WERI-Rb-1 (cell line): ENCODE measurements at regions not wholly inside any gene's neighbourhood (a gene's known extent, or its start where the extent isn't known, plus 50 kb on each side); places are given as distances from the start of the nearest gene placed in this dataset.

Experiments used
- DNase-seq: peaks from one replicate; pipeline ENCODE4 v3.0.0-alpha.2; 2020
- H3K27ac ChIP-seq: fragments of 250-450 bp; sonication (Bioruptor Pico); 2 replicates; pipeline ENCODE4 v1.5.1; 2020; ENCODE audit warnings: mild to moderate bottlenecking, moderate library complexity
- H3K27me3 ChIP-seq: fragments of 250-450 bp; sonication (Bioruptor Pico); 2 replicates; pipeline ENCODE4 v1.5.1; 2021; ENCODE audit warnings: mild to moderate bottlenecking, low read depth, moderate library complexity; ENCODE audit not compliant: insufficient read depth, severe bottlenecking
- H3K36me3 ChIP-seq: fragments of 250-450 bp; sonication (Bioruptor Pico); 2 replicates; pipeline ENCODE4 v1.5.1; 2020; ENCODE audit warnings: mild to moderate bottlenecking, moderate library complexity
- H3K4me3 ChIP-seq: 2 replicates; pipeline ENCODE4 v1.5.1; 2011; ENCODE audit warnings: low read depth, mild to moderate bottlenecking, control low read depth, low read length
- H3K9me3 ChIP-seq: fragments of 250-450 bp; sonication (Bioruptor Pico); 2 replicates; pipeline ENCODE4 v1.5.1; 2021; ENCODE audit warnings: mild to moderate bottlenecking, moderate library complexity; ENCODE audit not compliant: severe bottlenecking
- CTCF ChIP-seq: IDR thresholded peaks from 2 replicates; pipeline ENCODE4 v1.5.1; 2011; ENCODE audit warnings: low read depth, mild to moderate bottlenecking, control low read depth, inconsistent platforms, low read length

- DNase-seq: no peak
- no peak overlapping the region for H3K27ac ChIP-seq
- no peak overlapping the region for H3K4me3 ChIP-seq
- no peaks in the 10 kb centered on the region for H3K27me3 ChIP-seq
- TF ChIP-seq CTCF: no peak
- H3K36me3 ChIP-seq: no peaks in the 10 kb centered on the region
- H3K9me3 ChIP-seq: peaks cover 5% of the 10 kb centered on the region
Observed at GRCh38 chr2:8402222-8402621, 279.6 kb upstream of the ID2 start.

DNA sequence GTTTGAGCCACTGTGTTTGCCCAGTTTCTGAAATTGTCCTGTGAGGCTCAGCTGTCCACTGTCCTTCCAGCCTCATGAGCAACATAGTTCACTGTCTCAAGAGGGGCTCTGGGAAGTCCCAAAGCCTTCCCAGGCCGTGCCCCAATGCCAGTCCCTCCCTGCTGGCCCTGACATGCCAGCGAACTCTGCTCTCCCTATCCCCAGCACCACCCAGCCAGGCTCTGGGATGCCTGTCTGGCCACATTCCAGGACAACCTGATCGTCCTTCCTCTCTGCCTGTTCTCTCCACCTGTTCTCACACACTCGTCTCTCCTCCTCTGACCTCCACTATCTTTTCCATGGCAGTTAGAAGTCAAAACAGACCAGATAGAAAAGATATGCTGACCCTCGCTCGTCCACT, 278.0 kb upstream of the ID2 start:
- Histone ChIP-seq H3K27me3 (no peaks in the 10 kb centered on the region), H3K36me3 (no peaks in the 10 kb centered on the region), H3K4me3 (no peak overlapping the region), H3K27ac (no peak overlapping the region), H3K9me3 (no peaks in the 10 kb centered on the region)
- TF ChIP-seq CTCF: no peak
- DNase-seq: no peak

DNA sequence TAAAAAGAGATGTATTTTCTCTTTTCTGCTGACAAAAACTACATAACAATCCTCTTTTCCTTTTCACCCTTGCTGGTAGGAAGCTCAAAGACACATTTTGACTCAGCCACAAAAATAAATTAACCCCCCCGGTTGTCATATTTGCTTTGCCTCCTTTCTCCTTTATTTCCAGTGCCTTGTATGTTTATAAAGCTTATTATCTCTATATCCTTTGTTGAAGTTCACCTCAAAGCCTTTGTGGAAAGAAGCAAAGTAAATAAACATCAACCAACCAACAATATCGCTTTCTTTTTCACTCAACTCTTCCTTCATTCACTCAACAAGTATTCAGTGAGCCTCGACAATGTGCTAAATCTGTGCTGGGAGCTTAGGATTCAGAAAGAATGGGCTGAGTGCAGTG, 276.5 kb upstream of the ID2 start:
- H3K9me3 ChIP-seq: no peaks in the 10 kb centered on the region
- no peaks in the 10 kb centered on the region for H3K27me3 ChIP-seq
- no peak overlapping the region for H3K4me3 ChIP-seq
- TF ChIP-seq CTCF: no peak
- H3K36me3 ChIP-seq: no peaks in the 10 kb centered on the region
- no peak for DNase-seq
- H3K27ac ChIP-seq: no peak overlapping the region

GRCh38 chr2:8406271-8406670, 275.6 kb upstream of the ID2 start:
- no peak overlapping the region for H3K27ac ChIP-seq
- no peak overlapping the region for H3K4me3 ChIP-seq
- no peak for TF ChIP-seq CTCF
- no peaks in the 10 kb centered on the region for H3K27me3 ChIP-seq
- H3K36me3 ChIP-seq: no peaks in the 10 kb centered on the region
- H3K9me3 ChIP-seq: no peaks in the 10 kb centered on the region
- no peak for DNase-seq

DNA sequence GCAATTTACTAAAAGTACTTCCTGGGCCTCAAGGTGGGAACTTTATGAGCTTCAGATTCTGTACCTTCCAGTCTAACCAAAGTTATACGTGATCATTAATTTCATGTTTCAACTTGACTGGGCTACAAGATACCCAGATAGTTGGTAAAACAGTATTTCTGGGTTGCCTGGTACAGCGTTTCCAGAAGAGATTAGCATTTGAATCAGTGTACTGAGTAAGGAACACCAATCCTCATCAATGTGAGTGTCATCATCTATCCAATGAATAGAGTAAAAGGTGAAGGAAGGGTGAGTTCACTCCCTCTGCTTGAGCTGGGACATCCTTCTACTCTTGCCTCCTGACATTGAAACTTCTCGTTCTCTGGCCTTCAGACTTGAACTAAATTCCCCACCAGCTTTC, 274.5 kb upstream of the ID2 start:
- no peak overlapping the region for H3K27ac ChIP-seq
- TF ChIP-seq CTCF: no peak
- no peaks in the 10 kb centered on the region for H3K27me3 ChIP-seq

GRCh38 chr2:8408560-8409460, 273.0 kb upstream of the ID2 start:
- H3K36me3 ChIP-seq: no peaks in the 10 kb centered on the region
- no peaks in the 10 kb centered on the region for H3K27me3 ChIP-seq
- no peaks in the 10 kb centered on the region for H3K9me3 ChIP-seq
- no peak for DNase-seq
- TF ChIP-seq CTCF: no peak
- no peak overlapping the region for H3K27ac ChIP-seq
- no peak overlapping the region for H3K4me3 ChIP-seq

More for the DNA sequence above, 274.5 kb upstream of the ID2 start:
- Histone ChIP-seq H3K4me3 (no peak overlapping the region), H3K9me3 (no peaks in the 10 kb centered on the region), H3K36me3 (no peaks in the 10 kb centered on the region)
- DNase-seq: no peak
